HepG2 (cell line): ENCODE measurements at regions not wholly inside any gene's neighbourhood (a gene's known extent, or its start where the extent isn't known, plus 50 kb on each side); places are given as distances from the start of the nearest gene placed in this dataset.

Experiments used
- ATAC-seq: fragments of 200-7000 bp; cut with Tn5 transposase; 3 replicates; pipeline ENCODE4 v1.9.1; 2020; ENCODE audit warnings: mild to moderate bottlenecking, moderate library complexity
- BruUV-seq: library from RNA; stranded (reverse); fragments of 400-500 nt; replicated peaks from 2 replicates; lab custom pipeline; 2021; lab: Mats Ljungman, UMichigan
- CTCF ChIA-PET: fragments of 300-600 bp; formaldehyde crosslinking; extraction: SDS; loops from one replicate; lab custom pipeline; 2021; ENCODE audit warnings: low total read pairs, inconsistent platforms, low intra/inter-chr PET ratio; lab: Yijun Ruan, JAX
- POLR2A ChIA-PET: fragments of 350-600 bp; sonication (Branson Sonifier 250); formaldehyde crosslinking; loops from one replicate; lab custom pipeline; 2020; ENCODE audit warnings: antibody characterized with exemption, inconsistent platforms; lab: Yijun Ruan, JAX
- DNase-seq: peaks from one replicate; pipeline ENCODE4 v3.0.0-alpha.2; 2015; ENCODE audit warnings: low spot score
- FAIRE-seq: peaks from 3 replicates; lab custom pipeline; 2011; peaks lifted over from hg19 to GRCh38; lab: Jason Lieb, UNC
- H2AFZ ChIP-seq: one replicate; pipeline ENCODE4 v1.6.1; 2011; ENCODE audit warnings: low read length, inconsistent platforms
- H3K27ac ChIP-seq: fragments of 300-600 bp; 3 replicates; pipeline ENCODE4 v1.8.0; 2011; ENCODE audit warnings: mixed run types, mild to moderate bottlenecking, mixed read lengths, low read length, inconsistent platforms; ENCODE audit not compliant: insufficient read depth; ENCODE audit errors: extremely low read length
- H3K27me3 ChIP-seq, 2 experiments: fragments of 200-600 bp in 1 of 2; 2 replicates in 1 of 2; 3 replicates in 1 of 2; pipeline versions ENCODE4 v1.6.0 to v1.8.0; 2011; ENCODE audit warnings: low read length in 2 of 2, mild to moderate bottlenecking in 2 of 2, moderate library complexity in 2 of 2, inconsistent platforms in 1 of 2; ENCODE audit not compliant: insufficient read depth in 2 of 2, control insufficient read depth in 1 of 2
- H3K36me3 ChIP-seq, 2 experiments: fragments of 200-600 bp in 1 of 2; replicated peaks in 1 of 2; 2 replicates in 1 of 2; 3 replicates in 1 of 2; pipeline versions ENCODE4 v1.5.1 to v1.8.0; 2011; ENCODE audit warnings: low read length in 2 of 2, inconsistent platforms in 1 of 2; ENCODE audit not compliant: insufficient read depth in 2 of 2, control insufficient read depth in 1 of 2
- H3K4me1 ChIP-seq: 2 replicates; pipeline ENCODE4 v1.5.1; 2012; ENCODE audit warnings: low read length, inconsistent platforms; ENCODE audit not compliant: insufficient read depth
- H3K4me2 ChIP-seq: 2 replicates; pipeline ENCODE4 v1.6.0; 2011; ENCODE audit warnings: low read depth, low read length, inconsistent platforms
- H3K4me3 ChIP-seq, 3 experiments: fragments of 200-600 bp in 1 of 3; sonication (generic), shearing (Covaris generic) in 1 of 3; replicated peaks in 1 of 3; 2 replicates each; pipeline ENCODE4 v1.5.1; 2011 to 2016; ENCODE audit warnings: low read length in 3 of 3, inconsistent platforms in 2 of 3, low read depth in 2 of 3, mild to moderate bottlenecking in 2 of 3, control low read depth in 1 of 3, mixed read lengths in 1 of 3; ENCODE audit not compliant: insufficient read depth in 1 of 3
- H3K79me2 ChIP-seq: one replicate; pipeline ENCODE4 v1.6.1; 2011; ENCODE audit warnings: low read length, inconsistent platforms; ENCODE audit not compliant: insufficient read depth
- H3K9ac ChIP-seq: 2 replicates; pipeline ENCODE4 v1.6.0; 2011; ENCODE audit warnings: mild to moderate bottlenecking, low read depth, low read length, inconsistent platforms; ENCODE audit not compliant: insufficient read depth
- H3K9me3 ChIP-seq: 2 replicates; pipeline ENCODE4 v1.5.1; 2012; ENCODE audit warnings: mild to moderate bottlenecking, low read length
- H4K20me1 ChIP-seq: 2 replicates; pipeline ENCODE4 v1.6.0; 2011; ENCODE audit warnings: inconsistent platforms, mild to moderate bottlenecking, low read length, moderate library complexity; ENCODE audit not compliant: insufficient read depth
- ARID2 ChIP-seq: sonication (generic); formaldehyde crosslinking; IDR thresholded peaks from 2 replicates; pipeline ENCODE4 v1.8.1; 2022; ENCODE audit warnings: mild to moderate bottlenecking, missing genetic modification reagents, borderline replicate concordance
- FOXA1 ChIP-seq, 2 experiments: fragments of 450-650 bp in 1 of 2; sonication (generic) in 1 of 2; formaldehyde crosslinking in 1 of 2; IDR thresholded peaks; 2 replicates each; pipeline versions ENCODE4 v1.4.0 to v1.6.1; 2016 to 2020; ENCODE audit warnings: missing genetic modification reagents in 1 of 2
- HMGXB4 ChIP-seq, 2 experiments: sonication (generic) in 1 of 2; formaldehyde crosslinking in 1 of 2; IDR thresholded peaks; 2 replicates each; pipeline versions ENCODE4 v1.4.0 to v1.6.1; 2018 to 2020; ENCODE audit warnings: missing genetic modification reagents in 2 of 2, borderline replicate concordance in 1 of 2, low read depth in 1 of 2, mild to moderate bottlenecking in 1 of 2, missing biosample characterization in 1 of 2
- HOXA7 ChIP-seq: sonication (generic); formaldehyde crosslinking; IDR thresholded peaks from 2 replicates; pipeline ENCODE4 v1.8.1; 2022; ENCODE audit warnings: mild to moderate bottlenecking, missing genetic modification reagents, moderate library complexity
- NBN ChIP-seq: fragments of 450-650 bp; conservative IDR thresholded peaks from 2 replicates; pipeline ENCODE4 v1.6.1; 2017
- RNF219 ChIP-seq: sonication (generic); formaldehyde crosslinking; IDR thresholded peaks from 2 replicates; pipeline ENCODE4 v1.5.0; 2020; ENCODE audit warnings: mild to moderate bottlenecking, missing genetic modification reagents
- STAT6 ChIP-seq: sonication (generic); formaldehyde crosslinking; IDR thresholded peaks from 2 replicates; pipeline ENCODE4 v1.4.0; 2020; ENCODE audit warnings: missing genetic modification reagents, mild to moderate bottlenecking, borderline replicate concordance
- ZSCAN12 ChIP-seq: sonication (generic); formaldehyde crosslinking; IDR thresholded peaks from 2 replicates; pipeline ENCODE4 v1.9.0; 2021; ENCODE audit warnings: mild to moderate bottlenecking, missing genetic modification reagents
- WGBS: methylation state at CpG from one replicate; pipeline ENCODE4 v1.1.6; 2017; ENCODE audit warnings: low lambda C conversion rate; 5-methylcytosine and 5-hydroxymethylcytosine counted together
- in situ Hi-C: cut with HindIII; loops from 2 replicates; pipeline ENCODE4 v1.10.0; 2017; ENCODE audit warnings: low pct_unique_long_range_greater_than_20kb; ENCODE audit not compliant: extremely low pct_ligation_motif_present
- intact Hi-C: fragments of 100-400 bp; cut with micrococcal nuclease; formaldehyde crosslinking; loops from one replicate; pipeline ENCODE4 v1.10.0; 2022; ENCODE audit not compliant: unreplicated experiment

- DNase-seq (no peak), ATAC-seq (no peak), FAIRE-seq (no peak)
- WGBS, result 19% methylated on average over 2 of the region's 2 CpGs
- Histone ChIP-seq H3K27ac (no peak overlapping the region), H3K4me3 (no peak overlapping the region), H3K4me2 (no peak overlapping the region), H4K20me1 (no peaks in the 10 kb centered on the region), H3K9me3 (no peaks in the 10 kb centered on the region), H3K4me1 (no peaks in the 10 kb centered on the region), H3K9ac (no peak overlapping the region), H2AFZ (no peak overlapping the region), H3K27me3 (no peaks in the 10 kb centered on the region; a peak in 1 of 5 replicates), H3K36me3 (no peaks in the 10 kb centered on the region), H3K79me2 (no peaks in the 10 kb centered on the region)
- POLR2A ChIA-PET, result no interaction called here
- no peak for TF ChIP-seq STAT6 (CRISPR knock-in tag)
- TF ChIP-seq HOXA7 (CRISPR knock-in tag), result no peak
- TF ChIP-seq FOXA1 (IDR thresholded peaks at IDR 0.05), result no peak
- TF ChIP-seq FOXA1 (CRISPR knock-in tag; IDR thresholded peaks at IDR 0.05), result no peak
- no peak for TF ChIP-seq HMGXB4 (CRISPR knock-in tag; IDR thresholded peaks at IDR 0.05; ENCODE audit: borderline replicate concordance in 1 of 2, low read depth in 1 of 2)
- TF ChIP-seq ARID2 (CRISPR knock-in tag), result no peak
- TF ChIP-seq RNF219 (CRISPR knock-in tag), result no peak
- TF ChIP-seq NBN, result no peak
- no peak for TF ChIP-seq ZSCAN12 (CRISPR knock-in tag)
- BruUV-seq, result no TSS peak
- intact Hi-C loops (no loop called here), in situ Hi-C loops (no loop called here)
- CTCF ChIA-PET, result no interaction called here
Observed at GRCh38 chr5:67676863-67677262, 480.3 kb upstream of the CD180 start.
